ENCODE measurements at regions not wholly inside any gene's neighbourhood (a gene's known extent, or its start where the extent isn't known, plus 50 kb on each side); places are given as distances from the start of the nearest gene placed in this dataset.

GRCh38 chr4:31968842-31969241 lies 1248.7 kb downstream of the PCDH7 start:
- no peaks in the 10 kb centered on the region for H3K79me1 ChIP-seq (ENCODE audit: low read depth, low read length)
- H2BK20ac ChIP-seq (ENCODE audit: low read length): no peak overlapping the region
- H3K9me3 ChIP-seq (ENCODE audit: insufficient read depth in 2 of 2, low read depth in 1 of 2, low read length in 1 of 2): no peaks in the 10 kb centered on the region
- H3K4me1 ChIP-seq (replicated peaks in 1 of 4; ENCODE audit: control insufficient read depth in 3 of 4, insufficient read depth in 4 of 4, low read length in 3 of 4): no peaks in the 10 kb centered on the region
- H3K4me2 ChIP-seq (ENCODE audit: insufficient read depth in 1 of 2, low read depth in 2 of 2, low read length in 2 of 2): no peak overlapping the region
- no peak overlapping the region for H3K23ac ChIP-seq (ENCODE audit: insufficient read length)
- 0 out of 2 replicates have a peak overlapping the region, but pooled peaks have one; percentile 62 for H2AFZ ChIP-seq (ENCODE audit: low read length)
- H4K5ac ChIP-seq (ENCODE audit: insufficient read length, low read depth, low read length): no peak overlapping the region
- no peaks in the 10 kb centered on the region for H3K23me2 ChIP-seq (ENCODE audit: low read depth, low read length)
- H2BK12ac ChIP-seq (ENCODE audit: low read depth, low read length): no peak overlapping the region
- no peak overlapping the region for H3K18ac ChIP-seq (ENCODE audit: extremely low read depth, low read length)
- no peak overlapping the region for H4K8ac ChIP-seq (ENCODE audit: extremely low read depth, insufficient read depth, low read length)
- DNase-seq (ENCODE audit: low read depth in 1 of 2, low spot score in 2 of 2) (no peak), FAIRE-seq (no peak)
- no peak overlapping the region for H3K4ac ChIP-seq (replicated peaks; ENCODE audit: insufficient read length, low read depth, low read length)
- H3K56ac ChIP-seq (replicated peaks; ENCODE audit: insufficient read length, low read depth, low read length): no peak overlapping the region
- H3K14ac ChIP-seq (ENCODE audit: insufficient read length): no peak overlapping the region
- 92% methylated on average over 2 of the region's 2 CpGs; no CpG with 5 or more reads in 1 of the 2 experiments for WGBS, 2 experiments (ENCODE audit: extremely low coverage in 1 of 2, insufficient coverage in 1 of 2, insufficient read length in 1 of 2, insufficient replicate concordance in 2 of 2, low coverage in 1 of 2, low lambda C conversion rate in 2 of 2, missing lambda C conversion rate in 1 of 2)
- CTCF ChIA-PET (ENCODE audit: partially characterized antibody): no interaction called here
- H4K91ac ChIP-seq (replicated peaks; ENCODE audit: insufficient read length, low read length): no peak overlapping the region
- no peaks in the 10 kb centered on the region for H4K20me1 ChIP-seq (replicated peaks in 1 of 2; ENCODE audit: control insufficient read depth in 1 of 2, insufficient read depth in 2 of 2, low read length in 2 of 2)
- H2BK120ac ChIP-seq (replicated peaks; ENCODE audit: low read depth, low read length): no peak overlapping the region
- H3K36me3 ChIP-seq (ENCODE audit: control insufficient read depth in 2 of 4, insufficient read depth in 4 of 4, low read length in 3 of 4): no peaks in the 10 kb centered on the region
- no peak overlapping the region for H2AK5ac ChIP-seq (ENCODE audit: low read depth, low read length)
- no peak overlapping the region for H2BK5ac ChIP-seq (ENCODE audit: low read depth, low read length)
- H3K9ac ChIP-seq (replicated peaks in 1 of 4; ENCODE audit: extremely low read depth in 1 of 4, low read depth in 3 of 4, low read length in 3 of 4): no peak overlapping the region
- H2BK15ac ChIP-seq (ENCODE audit: low read length): no peak overlapping the region
- H3K79me2 ChIP-seq (ENCODE audit: control insufficient read depth in 1 of 2, insufficient read depth in 2 of 2, low read length in 2 of 2): no peaks in the 10 kb centered on the region
- H3K4me3 ChIP-seq (ENCODE audit: extremely low read depth in 1 of 4, insufficient read depth in 2 of 4, low read depth in 3 of 4, low read length in 4 of 4): no peak overlapping the region
- POLR2A ChIA-PET (ENCODE audit: partially characterized antibody): no interaction called here
- H3K27me3 ChIP-seq (replicated peaks in 1 of 4; ENCODE audit: control insufficient read depth in 3 of 4, extremely low read depth in 1 of 4, insufficient read depth in 3 of 4, low read length in 3 of 4): no peaks in the 10 kb centered on the region
- no peak overlapping the region for H3K27ac ChIP-seq (ENCODE audit: low read depth, low read length)
- TF ChIP-seq, protein P1, sequence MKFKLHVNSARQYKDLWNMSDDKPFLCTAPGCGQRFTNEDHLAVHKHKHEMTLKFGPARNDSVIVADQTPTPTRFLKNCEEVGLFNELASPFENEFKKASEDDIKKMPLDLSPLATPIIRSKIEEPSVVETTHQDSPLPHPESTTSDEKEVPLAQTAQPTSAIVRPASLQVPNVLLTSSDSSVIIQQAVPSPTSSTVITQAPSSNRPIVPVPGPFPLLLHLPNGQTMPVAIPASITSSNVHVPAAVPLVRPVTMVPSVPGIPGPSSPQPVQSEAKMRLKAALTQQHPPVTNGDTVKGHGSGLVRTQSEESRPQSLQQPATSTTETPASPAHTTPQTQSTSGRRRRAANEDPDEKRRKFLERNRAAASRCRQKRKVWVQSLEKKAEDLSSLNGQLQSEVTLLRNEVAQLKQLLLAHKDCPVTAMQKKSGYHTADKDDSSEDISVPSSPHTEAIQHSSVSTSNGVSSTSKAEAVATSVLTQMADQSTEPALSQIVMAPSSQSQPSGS (IDR thresholded peaks at IDR 0.05; ENCODE audit: low read length): no peak
- TF ChIP-seq KDM1A (IDR thresholded peaks at IDR 0.05; ENCODE audit: borderline replicate concordance, low read length): no peak
- no peak for TF ChIP-seq NANOG (IDR thresholded peaks at IDR 0.05; ENCODE audit: insufficient read depth, low read depth, low read length, poor library complexity, severe bottlenecking)
- TF ChIP-seq EZH2 (IDR thresholded peaks at IDR 0.05; ENCODE audit: low read depth, low read length, severe bottlenecking): no peak
- no peak for TF ChIP-seq CREB1 (IDR thresholded peaks at IDR 0.05)
- no peak for TF ChIP-seq YY1 (IDR thresholded peaks at IDR 0.05; ENCODE audit: low read depth, low read length)
- no peak for TF ChIP-seq SIN3A (conservative IDR thresholded peaks at IDR 0.05 in 1 of 2, IDR thresholded peaks at IDR 0.05 in 1 of 2; ENCODE audit: low read depth in 1 of 2, low read length in 2 of 2)
- TF ChIP-seq CEBPB (IDR thresholded peaks at IDR 0.05; ENCODE audit: low read depth, low read length): no peak
- TF ChIP-seq HDAC6 (IDR thresholded peaks at IDR 0.05; ENCODE audit: low read depth, low read length): no peak
- no peak for TF ChIP-seq SAP30 (IDR thresholded peaks at IDR 0.05; ENCODE audit: insufficient read depth, insufficient replicate concordance, low read length)
- no peak for TF ChIP-seq TAF7 (optimal IDR thresholded peaks at IDR 0.05; ENCODE audit: borderline replicate concordance, low read depth, low read length)
- no peak for TF ChIP-seq SRF (IDR thresholded peaks at IDR 0.05; ENCODE audit: low read depth, low read length)
- TF ChIP-seq GABPA (IDR thresholded peaks at IDR 0.05; ENCODE audit: borderline replicate concordance, insufficient read depth, low read length): no peak
